ENCODE measurements at regions not wholly inside any gene's neighbourhood (a gene's known extent, or its start where the extent isn't known, plus 50 kb on each side); places are given as distances from the start of the nearest gene placed in this dataset.

DNA sequence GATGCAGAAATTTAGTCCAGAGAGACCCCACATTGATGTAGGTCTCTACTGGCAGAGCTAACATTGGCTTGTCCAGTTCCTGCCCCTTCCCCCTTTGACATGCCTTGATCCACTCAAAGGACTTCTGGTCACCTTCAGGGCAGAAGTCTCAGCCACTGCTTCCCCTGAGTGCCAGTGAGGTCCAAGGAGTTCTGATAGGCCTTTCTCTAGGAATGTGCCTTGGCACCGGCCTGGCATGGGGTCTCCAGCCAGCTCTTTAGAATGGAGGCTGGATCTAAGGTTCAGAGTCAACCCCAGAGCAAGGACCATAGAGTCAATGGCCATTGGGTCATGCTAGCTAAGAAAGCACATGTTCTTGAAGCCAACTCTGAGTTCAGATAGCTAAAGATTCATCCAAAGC lies 88.6 kb upstream of the PJA1 start:
- Histone ChIP-seq H4K20me1 (ENCODE audit: insufficient read depth) (no peaks in the 10 kb centered on the region), H3K9me3 (ENCODE audit: control insufficient read depth in 1 of 2, insufficient read depth in 1 of 2, low read depth in 1 of 2, low read length in 2 of 2) (no peaks in the 10 kb centered on the region), H3K4me3 (replicated peaks in 1 of 2; ENCODE audit: low read depth in 1 of 2, low read length in 2 of 2) (no peak overlapping the region), H2AFZ (ENCODE audit: low read depth, low read length, poor library complexity, severe bottlenecking) (no peak overlapping the region), H3K4me1 (ENCODE audit: control insufficient read depth in 1 of 2, insufficient read depth in 2 of 2, low read length in 2 of 2) (no peaks in the 10 kb centered on the region), H3K9me2 (ENCODE audit: insufficient read depth) (no peaks in the 10 kb centered on the region), H3K27ac (ENCODE audit: low read depth, low read length) (no peak overlapping the region), H3K36me3 (ENCODE audit: control insufficient read depth in 1 of 2, insufficient read depth in 2 of 2, low read length in 2 of 2) (no peaks in the 10 kb centered on the region), H3K4me2 (ENCODE audit: low read length) (no peak overlapping the region), H3K79me2 (ENCODE audit: insufficient read depth, low read length) (no peaks in the 10 kb centered on the region), H3K27me3 (ENCODE audit: insufficient read depth, low read length) (no peaks in the 10 kb centered on the region), H3K9ac (ENCODE audit: low read length) (no peak overlapping the region)
- POLR2A ChIA-PET = no interaction called here
- DNase-seq (ENCODE audit: low read depth, low spot score) = no peak
- no peak for ATAC-seq
- TF ChIP-seq FOSL1 (IDR thresholded peaks at IDR 0.05; ENCODE audit: low read depth) (no peak), EZH2phosphoT487 (IDR thresholded peaks at IDR 0.05; ENCODE audit: borderline replicate concordance) (no peak), SIN3A (IDR thresholded peaks at IDR 0.05; ENCODE audit: low read depth) (no peak)
- TF ChIP-seq, protein P1, sequence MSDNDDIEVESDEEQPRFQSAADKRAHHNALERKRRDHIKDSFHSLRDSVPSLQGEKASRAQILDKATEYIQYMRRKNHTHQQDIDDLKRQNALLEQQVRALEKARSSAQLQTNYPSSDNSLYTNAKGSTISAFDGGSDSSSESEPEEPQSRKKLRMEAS (IDR thresholded peaks at IDR 0.05) = no peak
- TF ChIP-seq, protein P2, sequence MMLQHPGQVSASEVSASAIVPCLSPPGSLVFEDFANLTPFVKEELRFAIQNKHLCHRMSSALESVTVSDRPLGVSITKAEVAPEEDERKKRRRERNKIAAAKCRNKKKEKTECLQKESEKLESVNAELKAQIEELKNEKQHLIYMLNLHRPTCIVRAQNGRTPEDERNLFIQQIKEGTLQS (IDR thresholded peaks at IDR 0.05) = no peak
- no TSS peak for BruUV-seq (replicated peaks)
- RAD21 ChIA-PET (ENCODE audit: low non-redundant PET in 1 of 2, low total read pairs in 2 of 2, uncharacterized antibody in 2 of 2, unreplicated experiment in 2 of 2) = no interaction called here
- intact Hi-C loops (cut with micrococcal nuclease) = no loop called here
- CTCF ChIA-PET = no interaction called here

DNA sequence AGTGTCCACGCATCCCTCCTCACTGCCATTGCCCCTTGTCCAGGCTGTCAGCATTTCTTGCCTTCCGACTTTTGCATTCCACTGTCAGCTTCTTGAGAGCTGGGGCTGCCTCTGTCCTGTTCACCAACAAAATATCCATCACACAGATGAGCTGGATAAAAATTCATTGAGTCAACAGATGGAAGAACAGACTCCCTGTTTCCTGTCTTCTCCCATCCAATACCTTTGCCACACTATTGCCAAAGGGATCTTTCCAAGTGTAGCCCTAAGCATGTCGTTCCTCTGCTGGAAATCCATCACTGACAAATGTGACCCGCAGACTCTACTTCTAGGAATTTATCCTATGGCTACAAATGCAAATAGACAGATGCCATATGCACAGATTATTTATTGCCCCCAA lies 78.0 kb upstream of the PJA1 start:
- CTCF ChIA-PET = no interaction called here
- intact Hi-C loops (cut with micrococcal nuclease) = no loop called here
- TF ChIP-seq, protein P3, sequence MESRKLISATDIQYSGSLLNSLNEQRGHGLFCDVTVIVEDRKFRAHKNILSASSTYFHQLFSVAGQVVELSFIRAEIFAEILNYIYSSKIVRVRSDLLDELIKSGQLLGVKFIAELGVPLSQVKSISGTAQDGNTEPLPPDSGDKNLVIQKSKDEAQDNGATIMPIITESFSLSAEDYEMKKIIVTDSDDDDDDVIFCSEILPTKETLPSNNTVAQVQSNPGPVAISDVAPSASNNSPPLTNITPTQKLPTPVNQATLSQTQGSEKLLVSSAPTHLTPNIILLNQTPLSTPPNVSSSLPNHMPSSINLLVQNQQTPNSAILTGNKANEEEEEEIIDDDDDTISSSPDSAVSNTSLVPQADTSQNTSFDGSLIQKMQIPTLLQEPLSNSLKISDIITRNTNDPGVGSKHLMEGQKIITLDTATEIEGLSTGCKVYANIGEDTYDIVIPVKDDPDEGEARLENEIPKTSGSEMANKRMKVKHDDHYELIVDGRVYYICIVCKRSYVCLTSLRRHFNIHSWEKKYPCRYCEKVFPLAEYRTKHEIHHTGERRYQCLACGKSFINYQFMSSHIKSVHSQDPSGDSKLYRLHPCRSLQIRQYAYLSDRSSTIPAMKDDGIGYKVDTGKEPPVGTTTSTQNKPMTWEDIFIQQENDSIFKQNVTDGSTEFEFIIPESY (IDR thresholded peaks at IDR 0.05; ENCODE audit: extremely low read depth, insufficient replicate concordance, low read length) = no peak
- TF ChIP-seq ELF1 (IDR thresholded peaks at IDR 0.05; ENCODE audit: borderline replicate concordance, low read depth) (no peak), CBX3 (IDR thresholded peaks at IDR 0.05; ENCODE audit: low read depth) (no peak), POLR2AphosphoS5 (IDR thresholded peaks at IDR 0.05; ENCODE audit: low read depth, low read length) (no peak), SRF (IDR thresholded peaks at IDR 0.05; ENCODE audit: low read depth) (no peak), EGR1 (IDR thresholded peaks at IDR 0.05; ENCODE audit: low read depth) (no peak)
- TF ChIP-seq, protein P1 (IDR thresholded peaks at IDR 0.05) = no peak
- TF ChIP-seq, protein P2 (IDR thresholded peaks at IDR 0.05) = no peak
- TF ChIP-seq, protein P4, sequence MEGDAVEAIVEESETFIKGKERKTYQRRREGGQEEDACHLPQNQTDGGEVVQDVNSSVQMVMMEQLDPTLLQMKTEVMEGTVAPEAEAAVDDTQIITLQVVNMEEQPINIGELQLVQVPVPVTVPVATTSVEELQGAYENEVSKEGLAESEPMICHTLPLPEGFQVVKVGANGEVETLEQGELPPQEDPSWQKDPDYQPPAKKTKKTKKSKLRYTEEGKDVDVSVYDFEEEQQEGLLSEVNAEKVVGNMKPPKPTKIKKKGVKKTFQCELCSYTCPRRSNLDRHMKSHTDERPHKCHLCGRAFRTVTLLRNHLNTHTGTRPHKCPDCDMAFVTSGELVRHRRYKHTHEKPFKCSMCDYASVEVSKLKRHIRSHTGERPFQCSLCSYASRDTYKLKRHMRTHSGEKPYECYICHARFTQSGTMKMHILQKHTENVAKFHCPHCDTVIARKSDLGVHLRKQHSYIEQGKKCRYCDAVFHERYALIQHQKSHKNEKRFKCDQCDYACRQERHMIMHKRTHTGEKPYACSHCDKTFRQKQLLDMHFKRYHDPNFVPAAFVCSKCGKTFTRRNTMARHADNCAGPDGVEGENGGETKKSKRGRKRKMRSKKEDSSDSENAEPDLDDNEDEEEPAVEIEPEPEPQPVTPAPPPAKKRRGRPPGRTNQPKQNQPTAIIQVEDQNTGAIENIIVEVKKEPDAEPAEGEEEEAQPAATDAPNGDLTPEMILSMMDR (IDR thresholded peaks at IDR 0.05 in 2 of 3, conservative IDR thresholded peaks at IDR 0.05 in 1 of 3; ENCODE audit: borderline replicate concordance in 1 of 3, insufficient read depth in 1 of 3, low read depth in 2 of 3, low read length in 2 of 3) = no peak

More for the DNA sequence above, 78.0 kb upstream of the PJA1 start:
- H4K20me1 ChIP-seq (ENCODE audit: insufficient read depth) = no peaks in the 10 kb centered on the region
- H3K79me2 ChIP-seq (ENCODE audit: insufficient read depth, low read length) = no peaks in the 10 kb centered on the region
- no peak for ATAC-seq
- POLR2A ChIA-PET = no interaction called here
- no peaks in the 10 kb centered on the region for H3K9me3 ChIP-seq (ENCODE audit: control insufficient read depth in 1 of 2, insufficient read depth in 1 of 2, low read depth in 1 of 2, low read length in 2 of 2)
- RAD21 ChIA-PET (ENCODE audit: low non-redundant PET in 1 of 2, low total read pairs in 2 of 2, uncharacterized antibody in 2 of 2, unreplicated experiment in 2 of 2) = no interaction called here
- H3K9me2 ChIP-seq (ENCODE audit: insufficient read depth) = no peaks in the 10 kb centered on the region
- H3K9ac ChIP-seq (ENCODE audit: low read length) = no peak overlapping the region
- no peak overlapping the region for H3K27ac ChIP-seq (ENCODE audit: low read depth, low read length)
- H2AFZ ChIP-seq (ENCODE audit: low read depth, low read length, poor library complexity, severe bottlenecking) = no peak overlapping the region
- no peak overlapping the region for H3K4me3 ChIP-seq (replicated peaks in 1 of 2; ENCODE audit: low read depth in 1 of 2, low read length in 2 of 2)
- H3K36me3 ChIP-seq (ENCODE audit: control insufficient read depth in 1 of 2, insufficient read depth in 2 of 2, low read length in 2 of 2) = no peaks in the 10 kb centered on the region
- no peaks in the 10 kb centered on the region for H3K4me1 ChIP-seq (ENCODE audit: control insufficient read depth in 1 of 2, insufficient read depth in 2 of 2, low read length in 2 of 2)
- DNase-seq (ENCODE audit: low read depth, low spot score) = no peak
- no TSS peak for BruUV-seq (replicated peaks)
- no peak overlapping the region for H3K4me2 ChIP-seq (ENCODE audit: low read length)
- no peaks in the 10 kb centered on the region for H3K27me3 ChIP-seq (ENCODE audit: insufficient read depth, low read length)
